H1 (cell line): ENCODE measurements at regions not wholly inside any gene's neighbourhood (a gene's known extent, or its start where the extent isn't known, plus 50 kb on each side); places are given as distances from the start of the nearest gene placed in this dataset.

Experiments used
- CEBPB ChIP-seq: IDR thresholded peaks from 2 replicates; pipeline ENCODE4 v1.6.1; 2012; ENCODE audit warnings: low read depth, low read length
- CTBP2 ChIP-seq: IDR thresholded peaks from 2 replicates; pipeline ENCODE4 v1.7.0; 2011; ENCODE audit warnings: borderline replicate concordance, mild to moderate bottlenecking, moderate library complexity, mixed read lengths, low read length; ENCODE audit not compliant: insufficient read depth, insufficient read length
- EZH2 ChIP-seq: fragments of 200-600 bp; sonication (generic); IDR thresholded peaks from 2 replicates; pipeline ENCODE4 v1.7.1; 2012; ENCODE audit warnings: low read depth, mild to moderate bottlenecking, moderate library complexity, low read length, inconsistent platforms; ENCODE audit not compliant: severe bottlenecking
- KDM1A ChIP-seq: fragments of 200-600, 300-600 bp; sonication (generic); IDR thresholded peaks from 2 replicates; pipeline ENCODE4 v1.7.1; 2016; ENCODE audit warnings: mild to moderate bottlenecking, low read length, borderline replicate concordance
- RXRA ChIP-seq: IDR thresholded peaks from 2 replicates; pipeline ENCODE4 v1.6.1; 2011; ENCODE audit warnings: low read depth, mild to moderate bottlenecking, low read length, moderate library complexity; ENCODE audit not compliant: insufficient read depth
- SRF ChIP-seq: IDR thresholded peaks from 2 replicates; pipeline ENCODE4 v1.6.1; 2011; ENCODE audit warnings: mild to moderate bottlenecking, low read depth, low read length, moderate library complexity
- TAF7 ChIP-seq: optimal IDR thresholded peaks from 2 replicates; pipeline ENCODE3; 2011; ENCODE audit warnings: low read depth, mild to moderate bottlenecking, inconsistent platforms, low read length, moderate library complexity, borderline replicate concordance
- ZNF274 ChIP-seq: IDR thresholded peaks from 2 replicates; pipeline ENCODE4 v1.7.0; 2012; ENCODE audit warnings: low read length, borderline replicate concordance; ENCODE audit errors: extremely low read depth

GRCh38 chr1:216910081-216910840 is 187.0 kb upstream of the ESRRG start (continued):
- no peak for TF ChIP-seq EZH2
- no peak for TF ChIP-seq RXRA
- no peak for TF ChIP-seq KDM1A
- TF ChIP-seq CTBP2 = no peak
- no peak for TF ChIP-seq TAF7
- no peak for TF ChIP-seq SRF
- no peak for TF ChIP-seq ZNF274
- no peak for TF ChIP-seq CEBPB
- TF ChIP-seq, all 59 proteins: peak for 0
